GM23338 (cell line): ENCODE measurements at regions not wholly inside any gene's neighbourhood (a gene's known extent, or its start where the extent isn't known, plus 50 kb on each side); places are given as distances from the start of the nearest gene placed in this dataset.

Experiments used
- ATAC-seq: fragments of 200-7000 bp; cut with Tn5 transposase; 3 replicates; pipeline ENCODE4 v1.9.1; 2020
- DNase-seq: peaks from one replicate; pipeline ENCODE4 v3.0.0-alpha.2; 2015; ENCODE audit warnings: low spot score
- H2AFZ ChIP-seq: fragments of 200-600 bp; sonication (generic); 2 replicates; pipeline ENCODE4 v1.8.0; 2016; ENCODE audit warnings: antibody characterized with exemption, mild to moderate bottlenecking, moderate library complexity
- H3F3A ChIP-seq: fragments of 200-600 bp; sonication (generic); replicated peaks from 2 replicates; pipeline ENCODE4 v1.8.0; 2017; ENCODE audit warnings: antibody characterized with exemption, mixed run types, low read depth
- H3K27ac ChIP-seq: fragments of 200-600 bp; sonication (generic); 2 replicates; pipeline ENCODE4 v1.6.1; 2016; ENCODE audit warnings: low read depth
- H3K27me3 ChIP-seq: fragments of 200-600 bp; sonication (generic); 2 replicates; pipeline ENCODE4 v1.8.0; 2016; ENCODE audit warnings: mild to moderate bottlenecking, mixed run types, moderate library complexity; ENCODE audit not compliant: insufficient read depth
- H3K36me3 ChIP-seq: fragments of 200-600 bp; sonication (generic); 2 replicates; pipeline ENCODE4 v1.8.0; 2016; ENCODE audit warnings: mild to moderate bottlenecking; ENCODE audit not compliant: insufficient read depth
- H3K4me1 ChIP-seq: fragments of 200-600 bp; sonication (generic); 2 replicates; pipeline ENCODE4 v1.8.0; 2016; ENCODE audit warnings: mild to moderate bottlenecking, moderate library complexity; ENCODE audit not compliant: insufficient read depth
- H3K4me2 ChIP-seq: fragments of 200-600 bp; sonication (generic); 2 replicates; pipeline ENCODE4 v1.7.1; 2017; ENCODE audit warnings: mixed run types
- H3K4me3 ChIP-seq: fragments of 200-600 bp; sonication (generic); 2 replicates; pipeline ENCODE4 v1.6.1; 2016; ENCODE audit warnings: mixed run types
- H3K79me2 ChIP-seq: fragments of 200-600 bp; sonication (generic); replicated peaks from 2 replicates; pipeline ENCODE4 v1.8.0; 2017; ENCODE audit warnings: mild to moderate bottlenecking; ENCODE audit not compliant: insufficient read depth
- H3K9me2 ChIP-seq: fragments of 200-600 bp; sonication (generic); 2 replicates; pipeline ENCODE4 v1.8.0; 2017; ENCODE audit not compliant: insufficient read depth
- H4K20me1 ChIP-seq: fragments of 200-600 bp; sonication (generic); replicated peaks from 2 replicates; pipeline ENCODE4 v1.8.0; 2017; ENCODE audit warnings: mild to moderate bottlenecking; ENCODE audit not compliant: insufficient read depth
- H3K27ac Mint-ChIP-seq: 2 replicates; pipeline ENCODE4 v1.8.0; 2020; ENCODE audit warnings: inconsistent platforms, mild to moderate bottlenecking, moderate library complexity, mixed read lengths
- H3K27me3 Mint-ChIP-seq: 3 replicates; pipeline ENCODE4 v1.8.0; 2022; ENCODE audit warnings: low read depth, mild to moderate bottlenecking, moderate library complexity, mixed read lengths, inconsistent platforms; ENCODE audit not compliant: insufficient read depth, poor library complexity
- H3K36me3 Mint-ChIP-seq: 3 replicates; pipeline ENCODE4 v1.8.0; 2021; ENCODE audit warnings: low read depth, mild to moderate bottlenecking, inconsistent platforms, moderate library complexity, mixed read lengths
- H3K4me1 Mint-ChIP-seq: 3 replicates; pipeline ENCODE4 v1.8.0; 2020; ENCODE audit warnings: mild to moderate bottlenecking, inconsistent platforms, mixed read lengths
- H3K4me3 Mint-ChIP-seq: 3 replicates; pipeline ENCODE4 v1.8.0; 2021; ENCODE audit warnings: moderate library complexity, mild to moderate bottlenecking, inconsistent platforms, mixed read lengths
- H3K9me3 Mint-ChIP-seq: 3 replicates; pipeline ENCODE4 v1.8.0; 2020; ENCODE audit warnings: moderate library complexity, mild to moderate bottlenecking, inconsistent platforms, mixed read lengths
- CREB1 ChIP-seq: fragments of 250-450 bp; sonication (Bioruptor Pico); IDR thresholded peaks from 2 replicates; pipeline ENCODE4 v1.5.0; 2020; ENCODE audit warnings: low read depth, mild to moderate bottlenecking, moderate library complexity
- EZH2 ChIP-seq: fragments of 200-600 bp; sonication (generic); IDR thresholded peaks from one replicate; pipeline ENCODE4 v1.8.0; 2017; ENCODE audit warnings: antibody characterized with exemption, mild to moderate bottlenecking, low read depth; ENCODE audit not compliant: unreplicated experiment
- EZH2phosphoT487 ChIP-seq: fragments of 200-600 bp; sonication (generic); IDR thresholded peaks from one replicate; pipeline ENCODE4 v1.8.1; 2018; ENCODE audit warnings: antibody characterized with exemption; ENCODE audit not compliant: unreplicated experiment
- JUNB ChIP-seq: IDR thresholded peaks from one replicate; pipeline ENCODE4 v1.6.1; 2016; ENCODE audit warnings: antibody characterized with exemption; ENCODE audit not compliant: unreplicated experiment
- NANOG ChIP-seq: IDR thresholded peaks from 2 replicates; pipeline ENCODE4 v1.6.1; 2016; ENCODE audit warnings: antibody characterized with exemption, borderline replicate concordance
- POLR2AphosphoS5 ChIP-seq: IDR thresholded peaks from 2 replicates; pipeline ENCODE4 v1.6.1; 2016; ENCODE audit warnings: antibody characterized with exemption, low read depth
- STAT1 ChIP-seq: IDR thresholded peaks from one replicate; pipeline ENCODE4 v1.6.1; 2016; ENCODE audit warnings: antibody characterized with exemption; ENCODE audit not compliant: unreplicated experiment
- ZNF114 ChIP-seq: fragments of 250-450 bp; sonication (Bioruptor Pico); IDR thresholded peaks from 2 replicates; pipeline ENCODE4 v1.5.0; 2020; ENCODE audit warnings: mild to moderate bottlenecking, moderate library complexity
- ZNF331 ChIP-seq: fragments of 250-450 bp; sonication (Bioruptor Pico); IDR thresholded peaks from 2 replicates; pipeline ENCODE4 v1.5.0; 2020; ENCODE audit warnings: low read depth, mild to moderate bottlenecking, moderate library complexity
- TF ChIP-seq, protein P1 (sequence below), 2 experiments: fragments of 200-600 bp in 1 of 2; sonication (generic) in 1 of 2; conservative IDR thresholded peaks; 2 replicates each; pipeline versions ENCODE4 v1.5.1 to v1.6.1; 2016 to 2017; ENCODE audit warnings: antibody characterized with exemption in 2 of 2, low read depth in 2 of 2, mild to moderate bottlenecking in 2 of 2, moderate library complexity in 1 of 2
- TF ChIP-seq, protein P2 (sequence below): IDR thresholded peaks from 2 replicates; pipeline ENCODE4 v1.6.1; 2016; ENCODE audit warnings: antibody characterized with exemption
- TF ChIP-seq, protein P3 (sequence below): IDR thresholded peaks from one replicate; pipeline ENCODE4 v1.6.1; 2018; ENCODE audit warnings: antibody characterized with exemption; ENCODE audit not compliant: unreplicated experiment
- TF ChIP-seq, protein P4 (sequence below): fragments of 250-450 bp; sonication (Bioruptor Pico); IDR thresholded peaks from 2 replicates; pipeline ENCODE4 v1.5.0; 2020; ENCODE audit warnings: mild to moderate bottlenecking, moderate library complexity

DNA sequence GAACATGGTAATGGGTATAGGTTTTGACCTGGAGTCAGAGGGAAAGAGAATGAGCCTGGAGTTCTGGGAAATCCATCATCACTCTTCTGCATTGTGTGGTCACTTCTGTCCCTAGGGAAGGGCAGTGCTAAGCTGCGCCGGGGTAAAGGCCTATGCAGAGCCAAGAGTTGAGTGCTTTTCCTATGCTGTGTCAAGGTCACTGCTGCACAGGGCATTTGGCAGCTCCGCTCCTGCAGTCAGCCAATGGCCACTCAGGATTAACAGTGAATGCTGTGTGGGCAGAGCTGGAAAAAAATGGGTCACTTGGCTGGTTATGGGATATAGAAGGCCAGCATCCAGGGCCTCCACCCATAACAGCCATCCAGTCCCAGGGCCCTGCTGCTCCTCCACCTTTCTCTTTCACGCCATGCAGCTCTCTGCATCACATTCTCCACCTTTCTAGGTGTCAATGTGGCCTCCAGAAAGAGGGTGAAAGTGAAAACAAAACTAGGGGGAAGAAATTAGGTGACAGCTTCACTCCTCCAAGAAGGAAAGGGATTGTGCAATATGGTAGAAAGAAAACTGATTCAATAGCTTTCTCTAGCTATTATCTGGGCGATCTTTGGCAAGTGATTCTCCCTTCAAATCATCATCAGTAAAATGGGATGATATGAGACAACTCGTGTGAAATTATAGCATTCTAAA is 279.3 kb upstream of the ANKRD55 start:
- Mint-ChIP-seq H3K36me3 (no peaks in the 10 kb centered on the region), H3K27me3 (peaks cover 5% of the 10 kb centered on the region), H3K4me1 (peaks cover 31% of the 10 kb centered on the region), H3K27ac (no peak overlapping the region), H3K9me3 (no peaks in the 10 kb centered on the region), H3K4me3 (no peak overlapping the region)
- DNase-seq (no peak), ATAC-seq (no peak)
- TF ChIP-seq, protein P1, sequence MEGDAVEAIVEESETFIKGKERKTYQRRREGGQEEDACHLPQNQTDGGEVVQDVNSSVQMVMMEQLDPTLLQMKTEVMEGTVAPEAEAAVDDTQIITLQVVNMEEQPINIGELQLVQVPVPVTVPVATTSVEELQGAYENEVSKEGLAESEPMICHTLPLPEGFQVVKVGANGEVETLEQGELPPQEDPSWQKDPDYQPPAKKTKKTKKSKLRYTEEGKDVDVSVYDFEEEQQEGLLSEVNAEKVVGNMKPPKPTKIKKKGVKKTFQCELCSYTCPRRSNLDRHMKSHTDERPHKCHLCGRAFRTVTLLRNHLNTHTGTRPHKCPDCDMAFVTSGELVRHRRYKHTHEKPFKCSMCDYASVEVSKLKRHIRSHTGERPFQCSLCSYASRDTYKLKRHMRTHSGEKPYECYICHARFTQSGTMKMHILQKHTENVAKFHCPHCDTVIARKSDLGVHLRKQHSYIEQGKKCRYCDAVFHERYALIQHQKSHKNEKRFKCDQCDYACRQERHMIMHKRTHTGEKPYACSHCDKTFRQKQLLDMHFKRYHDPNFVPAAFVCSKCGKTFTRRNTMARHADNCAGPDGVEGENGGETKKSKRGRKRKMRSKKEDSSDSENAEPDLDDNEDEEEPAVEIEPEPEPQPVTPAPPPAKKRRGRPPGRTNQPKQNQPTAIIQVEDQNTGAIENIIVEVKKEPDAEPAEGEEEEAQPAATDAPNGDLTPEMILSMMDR (conservative IDR thresholded peaks at IDR 0.05; ENCODE audit: low read depth in 2 of 2): no peak
- TF ChIP-seq JUNB (no peak), NANOG (no peak), CREB1 (no peak), STAT1 (no peak), EZH2 (no peak), ZNF331 (CRISPR knock-in tag) (no peak), EZH2phosphoT487 (no peak), POLR2AphosphoS5 (no peak), ZNF114 (CRISPR knock-in tag) (no peak)
- TF ChIP-seq, protein P2, sequence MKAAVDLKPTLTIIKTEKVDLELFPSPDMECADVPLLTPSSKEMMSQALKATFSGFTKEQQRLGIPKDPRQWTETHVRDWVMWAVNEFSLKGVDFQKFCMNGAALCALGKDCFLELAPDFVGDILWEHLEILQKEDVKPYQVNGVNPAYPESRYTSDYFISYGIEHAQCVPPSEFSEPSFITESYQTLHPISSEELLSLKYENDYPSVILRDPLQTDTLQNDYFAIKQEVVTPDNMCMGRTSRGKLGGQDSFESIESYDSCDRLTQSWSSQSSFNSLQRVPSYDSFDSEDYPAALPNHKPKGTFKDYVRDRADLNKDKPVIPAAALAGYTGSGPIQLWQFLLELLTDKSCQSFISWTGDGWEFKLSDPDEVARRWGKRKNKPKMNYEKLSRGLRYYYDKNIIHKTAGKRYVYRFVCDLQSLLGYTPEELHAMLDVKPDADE: no peak
- TF ChIP-seq, protein P3, sequence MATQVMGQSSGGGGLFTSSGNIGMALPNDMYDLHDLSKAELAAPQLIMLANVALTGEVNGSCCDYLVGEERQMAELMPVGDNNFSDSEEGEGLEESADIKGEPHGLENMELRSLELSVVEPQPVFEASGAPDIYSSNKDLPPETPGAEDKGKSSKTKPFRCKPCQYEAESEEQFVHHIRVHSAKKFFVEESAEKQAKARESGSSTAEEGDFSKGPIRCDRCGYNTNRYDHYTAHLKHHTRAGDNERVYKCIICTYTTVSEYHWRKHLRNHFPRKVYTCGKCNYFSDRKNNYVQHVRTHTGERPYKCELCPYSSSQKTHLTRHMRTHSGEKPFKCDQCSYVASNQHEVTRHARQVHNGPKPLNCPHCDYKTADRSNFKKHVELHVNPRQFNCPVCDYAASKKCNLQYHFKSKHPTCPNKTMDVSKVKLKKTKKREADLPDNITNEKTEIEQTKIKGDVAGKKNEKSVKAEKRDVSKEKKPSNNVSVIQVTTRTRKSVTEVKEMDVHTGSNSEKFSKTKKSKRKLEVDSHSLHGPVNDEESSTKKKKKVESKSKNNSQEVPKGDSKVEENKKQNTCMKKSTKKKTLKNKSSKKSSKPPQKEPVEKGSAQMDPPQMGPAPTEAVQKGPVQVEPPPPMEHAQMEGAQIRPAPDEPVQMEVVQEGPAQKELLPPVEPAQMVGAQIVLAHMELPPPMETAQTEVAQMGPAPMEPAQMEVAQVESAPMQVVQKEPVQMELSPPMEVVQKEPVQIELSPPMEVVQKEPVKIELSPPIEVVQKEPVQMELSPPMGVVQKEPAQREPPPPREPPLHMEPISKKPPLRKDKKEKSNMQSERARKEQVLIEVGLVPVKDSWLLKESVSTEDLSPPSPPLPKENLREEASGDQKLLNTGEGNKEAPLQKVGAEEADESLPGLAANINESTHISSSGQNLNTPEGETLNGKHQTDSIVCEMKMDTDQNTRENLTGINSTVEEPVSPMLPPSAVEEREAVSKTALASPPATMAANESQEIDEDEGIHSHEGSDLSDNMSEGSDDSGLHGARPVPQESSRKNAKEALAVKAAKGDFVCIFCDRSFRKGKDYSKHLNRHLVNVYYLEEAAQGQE: no peak
- TF ChIP-seq, protein P4, sequence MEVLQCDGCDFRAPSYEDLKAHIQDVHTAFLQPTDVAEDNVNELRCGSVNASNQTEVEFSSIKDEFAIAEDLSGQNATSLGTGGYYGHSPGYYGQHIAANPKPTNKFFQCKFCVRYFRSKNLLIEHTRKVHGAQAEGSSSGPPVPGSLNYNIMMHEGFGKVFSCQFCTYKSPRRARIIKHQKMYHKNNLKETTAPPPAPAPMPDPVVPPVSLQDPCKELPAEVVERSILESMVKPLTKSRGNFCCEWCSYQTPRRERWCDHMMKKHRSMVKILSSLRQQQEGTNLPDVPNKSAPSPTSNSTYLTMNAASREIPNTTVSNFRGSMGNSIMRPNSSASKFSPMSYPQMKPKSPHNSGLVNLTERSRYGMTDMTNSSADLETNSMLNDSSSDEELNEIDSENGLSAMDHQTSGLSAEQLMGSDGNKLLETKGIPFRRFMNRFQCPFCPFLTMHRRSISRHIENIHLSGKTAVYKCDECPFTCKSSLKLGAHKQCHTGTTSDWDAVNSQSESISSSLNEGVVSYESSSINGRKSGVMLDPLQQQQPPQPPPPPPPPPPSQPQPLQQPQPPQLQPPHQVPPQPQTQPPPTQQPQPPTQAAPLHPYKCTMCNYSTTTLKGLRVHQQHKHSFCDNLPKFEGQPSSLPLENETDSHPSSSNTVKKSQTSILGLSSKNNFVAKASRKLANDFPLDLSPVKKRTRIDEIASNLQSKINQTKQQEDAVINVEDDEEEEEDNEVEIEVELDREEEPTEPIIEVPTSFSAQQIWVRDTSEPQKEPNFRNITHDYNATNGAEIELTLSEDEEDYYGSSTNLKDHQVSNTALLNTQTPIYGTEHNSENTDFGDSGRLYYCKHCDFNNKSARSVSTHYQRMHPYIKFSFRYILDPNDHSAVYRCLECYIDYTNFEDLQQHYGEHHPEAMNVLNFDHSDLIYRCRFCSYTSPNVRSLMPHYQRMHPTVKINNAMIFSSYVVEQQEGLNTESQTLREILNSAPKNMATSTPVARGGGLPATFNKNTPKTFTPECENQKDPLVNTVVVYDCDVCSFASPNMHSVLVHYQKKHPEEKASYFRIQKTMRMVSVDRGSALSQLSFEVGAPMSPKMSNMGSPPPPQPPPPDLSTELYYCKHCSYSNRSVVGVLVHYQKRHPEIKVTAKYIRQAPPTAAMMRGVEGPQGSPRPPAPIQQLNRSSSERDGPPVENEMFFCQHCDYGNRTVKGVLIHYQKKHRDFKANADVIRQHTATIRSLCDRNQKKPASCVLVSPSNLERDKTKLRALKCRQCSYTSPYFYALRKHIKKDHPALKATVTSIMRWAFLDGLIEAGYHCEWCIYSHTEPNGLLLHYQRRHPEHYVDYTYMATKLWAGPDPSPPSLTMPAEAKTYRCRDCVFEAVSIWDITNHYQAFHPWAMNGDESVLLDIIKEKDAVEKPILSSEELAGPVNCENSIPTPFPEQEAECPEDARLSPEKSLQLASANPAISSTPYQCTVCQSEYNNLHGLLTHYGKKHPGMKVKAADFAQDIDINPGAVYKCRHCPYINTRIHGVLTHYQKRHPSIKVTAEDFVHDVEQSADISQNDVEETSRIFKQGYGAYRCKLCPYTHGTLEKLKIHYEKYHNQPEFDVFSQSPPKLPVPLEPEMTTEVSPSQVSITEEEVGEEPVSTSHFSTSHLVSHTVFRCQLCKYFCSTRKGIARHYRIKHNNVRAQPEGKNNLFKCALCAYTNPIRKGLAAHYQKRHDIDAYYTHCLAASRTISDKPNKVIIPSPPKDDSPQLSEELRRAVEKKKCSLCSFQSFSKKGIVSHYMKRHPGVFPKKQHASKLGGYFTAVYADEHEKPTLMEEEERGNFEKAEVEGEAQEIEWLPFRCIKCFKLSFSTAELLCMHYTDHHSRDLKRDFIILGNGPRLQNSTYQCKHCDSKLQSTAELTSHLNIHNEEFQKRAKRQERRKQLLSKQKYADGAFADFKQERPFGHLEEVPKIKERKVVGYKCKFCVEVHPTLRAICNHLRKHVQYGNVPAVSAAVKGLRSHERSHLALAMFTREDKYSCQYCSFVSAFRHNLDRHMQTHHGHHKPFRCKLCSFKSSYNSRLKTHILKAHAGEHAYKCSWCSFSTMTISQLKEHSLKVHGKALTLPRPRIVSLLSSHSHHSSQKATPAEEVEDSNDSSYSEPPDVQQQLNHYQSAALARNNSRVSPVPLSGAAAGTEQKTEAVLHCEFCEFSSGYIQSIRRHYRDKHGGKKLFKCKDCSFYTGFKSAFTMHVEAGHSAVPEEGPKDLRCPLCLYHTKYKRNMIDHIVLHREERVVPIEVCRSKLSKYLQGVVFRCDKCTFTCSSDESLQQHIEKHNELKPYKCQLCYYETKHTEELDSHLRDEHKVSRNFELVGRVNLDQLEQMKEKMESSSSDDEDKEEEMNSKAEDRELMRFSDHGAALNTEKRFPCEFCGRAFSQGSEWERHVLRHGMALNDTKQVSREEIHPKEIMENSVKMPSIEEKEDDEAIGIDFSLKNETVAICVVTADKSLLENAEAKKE (CRISPR knock-in tag): no peak
- H3K27me3 ChIP-seq: no peaks in the 10 kb centered on the region
- no peak overlapping the region for H3K4me3 ChIP-seq
- H3K27ac ChIP-seq: no peak overlapping the region
- peaks cover 6% of the 10 kb centered on the region; the same call in 1 of the 2 replicates for H3K4me1 ChIP-seq
- no peaks in the 10 kb centered on the region for H3K9me2 ChIP-seq
- no peaks in the 10 kb centered on the region for H4K20me1 ChIP-seq
- no peaks in the 10 kb centered on the region for H3K79me2 ChIP-seq
- no peaks in the 10 kb centered on the region for H3K36me3 ChIP-seq
- no peak overlapping the region for H3K4me2 ChIP-seq
- H3F3A ChIP-seq: no peaks in the 10 kb centered on the region
- no peak overlapping the region for H2AFZ ChIP-seq
